Keratinocyte (primary cell): ENCODE measurements at regions not wholly inside any gene's neighbourhood (a gene's known extent, or its start where the extent isn't known, plus 50 kb on each side); places are given as distances from the start of the nearest gene placed in this dataset.
A peak's percentile ranks its signal among the peaks of the same experiment; 100 is the strongest.

ENCODE experiments used
- DNase-seq: peaks from one replicate; pipeline ENCODE4 v3.0.0-alpha.2; 2011; ENCODE audit warnings: low read depth, missing footprints, low spot score
- FAIRE-seq: peaks from 2 replicates; lab custom pipeline; 2011; peaks lifted over from hg19 to GRCh38; lab: Jason Lieb, UNC
- H2AFZ ChIP-seq: 2 replicates; pipeline ENCODE4 v1.6.0; 2012; ENCODE audit warnings: low read length, control low read depth, inconsistent platforms; ENCODE audit not compliant: control insufficient read depth
- H3K27ac ChIP-seq: 2 replicates; pipeline ENCODE4 v1.5.1; 2011; ENCODE audit warnings: low read length; ENCODE audit not compliant: control insufficient read depth, insufficient read depth
- H3K27me3 ChIP-seq: 3 replicates; pipeline ENCODE4 v1.6.0; 2011; ENCODE audit warnings: low read length; ENCODE audit not compliant: control insufficient read depth, insufficient read depth; ENCODE audit errors: extremely low read depth
- H3K36me3 ChIP-seq, 2 experiments: 2 replicates in 1 of 2; 3 replicates in 1 of 2; pipeline ENCODE4 v1.5.1; 2011; ENCODE audit warnings: low read length in 2 of 2, mild to moderate bottlenecking in 1 of 2; ENCODE audit not compliant: control insufficient read depth in 2 of 2, insufficient read depth in 2 of 2; ENCODE audit errors: extremely low read depth in 1 of 2
- H3K4me1 ChIP-seq: 3 replicates; pipeline ENCODE4 v1.5.1; 2011; ENCODE audit warnings: low read length; ENCODE audit not compliant: control insufficient read depth, insufficient read depth; ENCODE audit errors: extremely low read depth
- H3K4me2 ChIP-seq: 3 replicates; pipeline ENCODE4 v1.6.0; 2011; ENCODE audit warnings: low read depth, low read length; ENCODE audit not compliant: control insufficient read depth, insufficient read depth; ENCODE audit errors: extremely low read depth
- H3K4me3 ChIP-seq, 3 experiments: fragments of 200-600 bp in 1 of 3; sonication (generic) in 1 of 3; 2 replicates in 2 of 3; 3 replicates in 1 of 3; pipeline ENCODE4 v1.5.1; 2011 to 2016; ENCODE audit warnings: low read length in 3 of 3, mild to moderate bottlenecking in 3 of 3, control low read depth in 2 of 3, inconsistent platforms in 1 of 3, low read depth in 1 of 3, mixed read lengths in 1 of 3, mixed run types in 1 of 3, moderate library complexity in 1 of 3; ENCODE audit not compliant: control insufficient read depth in 2 of 3, insufficient read depth in 2 of 3; ENCODE audit errors: extremely low read depth in 1 of 3
- H3K79me2 ChIP-seq: 2 replicates; pipeline ENCODE4 v1.6.0; 2012; ENCODE audit warnings: low read length; ENCODE audit not compliant: control insufficient read depth, insufficient read depth
- H3K9ac ChIP-seq: 3 replicates; pipeline ENCODE4 v1.6.0; 2011; ENCODE audit warnings: low read length; ENCODE audit not compliant: control insufficient read depth, insufficient read depth; ENCODE audit errors: extremely low read depth
- H3K9me1 ChIP-seq: 3 replicates; pipeline ENCODE4 v1.6.0; 2011; ENCODE audit warnings: low read length; ENCODE audit not compliant: control insufficient read depth, insufficient read depth; ENCODE audit errors: extremely low read depth
- H3K9me3 ChIP-seq: 2 replicates; pipeline ENCODE4 v1.5.1; 2012; ENCODE audit warnings: low read depth, low read length; ENCODE audit not compliant: control insufficient read depth
- H4K20me1 ChIP-seq: 3 replicates; pipeline ENCODE4 v1.6.0; 2011; ENCODE audit warnings: low read length; ENCODE audit not compliant: control insufficient read depth, insufficient read depth; ENCODE audit errors: extremely low read depth
- EZH2 ChIP-seq: IDR thresholded peaks from one replicate; pipeline ENCODE4 v1.6.1; 2012; ENCODE audit warnings: inconsistent platforms, mild to moderate bottlenecking, low read length, moderate library complexity
- dilution Hi-C: fragments of 300-500 bp; cut with MboI; formaldehyde crosslinking; loops from one replicate; pipeline ENCODE4 v1.7.0; 2020; ENCODE audit warnings: low sequenced_read_pairs; ENCODE audit not compliant: extremely low pct_ligation_motif_present
- TF ChIP-seq, protein P1 (sequence below), 3 experiments: IDR thresholded peaks in 1 of 3; conservative IDR thresholded peaks in 1 of 3; optimal IDR thresholded peaks in 1 of 3; 2 replicates in 2 of 3; 3 replicates in 1 of 3; pipeline versions ENCODE3 to v1.5.1; 2011; ENCODE audit warnings: low read length in 3 of 3, mild to moderate bottlenecking in 3 of 3, moderate library complexity in 2 of 3, control low read depth in 1 of 3, inconsistent platforms in 1 of 3; ENCODE audit not compliant: insufficient read depth in 2 of 3; ENCODE audit errors: extremely low read depth in 1 of 3

DNA sequence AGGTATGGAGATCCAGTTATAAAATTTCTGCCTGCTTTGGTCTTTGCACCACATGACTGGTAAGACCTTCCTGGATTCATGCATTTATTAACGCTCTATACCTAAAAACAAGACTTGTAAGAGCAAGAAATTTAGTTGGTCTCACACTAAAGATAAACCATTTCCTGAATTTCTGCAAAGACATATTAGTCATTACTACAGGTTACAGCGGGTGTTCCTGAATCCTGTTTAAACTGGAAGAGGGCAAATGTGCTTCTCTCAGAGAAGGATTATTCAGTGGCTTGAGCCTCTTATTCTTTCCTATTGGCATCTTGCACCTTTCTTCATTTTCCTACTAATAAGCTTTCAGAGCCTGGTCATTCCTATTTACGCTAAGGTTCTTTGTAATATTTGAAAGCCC lies 397.6 kb upstream of the TENM3 start:
- no peak for TF ChIP-seq EZH2
- TF ChIP-seq, protein P1, sequence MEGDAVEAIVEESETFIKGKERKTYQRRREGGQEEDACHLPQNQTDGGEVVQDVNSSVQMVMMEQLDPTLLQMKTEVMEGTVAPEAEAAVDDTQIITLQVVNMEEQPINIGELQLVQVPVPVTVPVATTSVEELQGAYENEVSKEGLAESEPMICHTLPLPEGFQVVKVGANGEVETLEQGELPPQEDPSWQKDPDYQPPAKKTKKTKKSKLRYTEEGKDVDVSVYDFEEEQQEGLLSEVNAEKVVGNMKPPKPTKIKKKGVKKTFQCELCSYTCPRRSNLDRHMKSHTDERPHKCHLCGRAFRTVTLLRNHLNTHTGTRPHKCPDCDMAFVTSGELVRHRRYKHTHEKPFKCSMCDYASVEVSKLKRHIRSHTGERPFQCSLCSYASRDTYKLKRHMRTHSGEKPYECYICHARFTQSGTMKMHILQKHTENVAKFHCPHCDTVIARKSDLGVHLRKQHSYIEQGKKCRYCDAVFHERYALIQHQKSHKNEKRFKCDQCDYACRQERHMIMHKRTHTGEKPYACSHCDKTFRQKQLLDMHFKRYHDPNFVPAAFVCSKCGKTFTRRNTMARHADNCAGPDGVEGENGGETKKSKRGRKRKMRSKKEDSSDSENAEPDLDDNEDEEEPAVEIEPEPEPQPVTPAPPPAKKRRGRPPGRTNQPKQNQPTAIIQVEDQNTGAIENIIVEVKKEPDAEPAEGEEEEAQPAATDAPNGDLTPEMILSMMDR (optimal IDR thresholded peaks at IDR 0.05 in 1 of 3, IDR thresholded peaks at IDR 0.05 in 1 of 3, conservative IDR thresholded peaks at IDR 0.05 in 1 of 3; ENCODE audit: extremely low read depth in 1 of 3, insufficient read depth in 2 of 3, low read length in 3 of 3), result no peak
- Histone ChIP-seq H3K9me1 (no peaks in the 10 kb centered on the region), H3K4me2 (peak overlapping the region; percentile 67), H3K27me3 (no peaks in the 10 kb centered on the region), H4K20me1 (no peaks in the 10 kb centered on the region), H3K79me2 (no peaks in the 10 kb centered on the region), H3K9ac (no peak overlapping the region), H2AFZ (peak overlapping the region; percentile 66), H3K27ac (peak overlapping the region; percentile 64), H3K9me3 (no peaks in the 10 kb centered on the region), H3K4me1 (peaks cover 12% of the 10 kb centered on the region), H3K4me3 (no peak overlapping the region), H3K36me3 (no peaks in the 10 kb centered on the region)
- peak; percentile 91 for FAIRE-seq
- DNase-seq, result no peak
- dilution Hi-C loops, result no loop called here

DNA sequence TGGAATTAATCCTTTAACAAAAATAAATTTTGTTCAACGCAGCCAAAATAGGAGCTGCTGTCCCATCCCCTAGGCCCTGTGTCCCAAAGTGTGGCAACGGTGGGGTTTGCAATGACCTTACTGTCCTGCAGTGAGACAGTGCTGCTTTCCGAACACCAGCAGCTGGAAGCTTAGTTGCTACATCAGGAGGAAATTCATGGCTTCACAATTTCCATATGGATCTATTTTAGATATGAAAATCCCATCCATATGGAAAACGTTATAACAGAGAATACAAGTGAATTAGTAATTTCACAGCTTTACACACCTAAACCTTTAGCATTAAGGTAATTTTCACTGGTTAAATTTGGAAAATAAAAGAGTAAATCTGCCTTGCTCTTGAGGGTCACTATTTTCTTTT lies 396.3 kb upstream of the TENM3 start:
- Histone ChIP-seq H3K9me3 (no peaks in the 10 kb centered on the region), H3K36me3 (no peaks in the 10 kb centered on the region), H3K27me3 (no peaks in the 10 kb centered on the region), H2AFZ (no peak overlapping the region), H3K27ac (no peak overlapping the region), H3K9me1 (no peaks in the 10 kb centered on the region), H3K4me2 (no peak overlapping the region), H3K4me3 (no peak overlapping the region), H3K4me1 (peaks cover 12% of the 10 kb centered on the region), H3K79me2 (no peaks in the 10 kb centered on the region), H4K20me1 (no peaks in the 10 kb centered on the region), H3K9ac (no peak overlapping the region)
- dilution Hi-C loops, result no loop called here
- TF ChIP-seq, protein P1 (optimal IDR thresholded peaks at IDR 0.05 in 1 of 3, IDR thresholded peaks at IDR 0.05 in 1 of 3, conservative IDR thresholded peaks at IDR 0.05 in 1 of 3; ENCODE audit: extremely low read depth in 1 of 3, insufficient read depth in 2 of 3, low read length in 3 of 3), result no peak
- no peak for TF ChIP-seq EZH2
- DNase-seq (no peak), FAIRE-seq (no peak)
